Right renal cortex interstitium (tissue), 3 donors: ENCODE measurements at regions not wholly inside any gene's neighbourhood (a gene's known extent, or its start where the extent isn't known, plus 50 kb on each side); places are given as distances from the start of the nearest gene placed in this dataset.

Source experiments
- DNase-seq, 3 donors: peaks; one replicate each; pipeline ENCODE4 v3.0.0-alpha.2; 2013; ENCODE audit warnings: low read depth in 3 of 3, low spot score in 2 of 3

DNA sequence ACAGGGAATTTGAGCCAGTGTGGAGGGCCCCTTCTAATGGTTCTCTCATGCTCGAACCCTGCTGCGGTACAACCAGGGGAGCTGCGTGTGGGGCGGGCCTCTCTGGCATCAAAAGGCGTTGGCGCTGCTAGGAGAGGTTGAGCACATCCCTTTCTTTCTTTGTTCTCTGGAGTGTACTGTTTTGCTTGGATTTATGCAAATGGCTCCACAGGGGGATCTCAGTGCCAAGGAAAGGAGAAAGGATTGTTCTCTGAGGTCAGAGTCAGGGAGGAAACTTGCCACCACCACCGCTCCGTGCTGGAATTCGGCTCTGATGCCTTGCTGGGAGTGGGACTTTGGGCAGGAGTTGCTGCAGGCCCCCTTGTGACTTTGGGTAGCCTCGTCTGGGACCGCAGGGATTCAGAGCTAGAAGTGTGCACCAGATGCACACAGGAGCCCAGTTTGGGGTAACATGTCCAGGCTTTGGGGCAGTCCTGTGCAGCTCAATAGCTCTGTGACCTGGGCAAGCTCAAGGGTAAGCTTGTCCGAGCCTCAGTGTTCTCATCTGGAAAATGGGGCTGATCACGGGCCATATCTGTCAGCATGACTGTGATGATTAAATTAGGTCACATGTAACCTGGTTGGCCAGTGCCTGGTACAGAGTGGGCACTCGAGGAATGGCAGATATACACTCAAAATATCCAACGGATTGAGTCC, 353.0 kb upstream of the EEF2KMT start:
- no peak for DNase-seq

DNA sequence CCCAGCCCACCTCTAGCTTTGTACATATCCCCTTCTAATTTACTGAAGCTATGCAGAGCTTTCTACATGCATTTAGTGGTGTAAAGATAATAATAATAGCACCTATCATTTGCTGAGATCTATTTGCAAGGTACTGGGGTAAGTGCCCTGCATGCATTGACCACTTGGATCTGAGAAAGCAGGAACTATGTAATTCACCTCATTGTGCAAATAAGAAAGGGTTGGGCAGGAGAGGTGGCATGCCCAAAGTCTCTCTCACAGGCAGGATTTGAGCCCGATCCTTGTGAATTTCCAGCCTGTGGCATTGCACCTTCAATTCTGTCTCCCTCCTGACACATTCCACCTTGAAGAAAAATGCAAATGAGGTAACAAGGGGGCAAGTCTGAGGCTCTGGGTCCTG, 352.3 kb upstream of the EEF2KMT start:
- DNase-seq, result no peak

DNA sequence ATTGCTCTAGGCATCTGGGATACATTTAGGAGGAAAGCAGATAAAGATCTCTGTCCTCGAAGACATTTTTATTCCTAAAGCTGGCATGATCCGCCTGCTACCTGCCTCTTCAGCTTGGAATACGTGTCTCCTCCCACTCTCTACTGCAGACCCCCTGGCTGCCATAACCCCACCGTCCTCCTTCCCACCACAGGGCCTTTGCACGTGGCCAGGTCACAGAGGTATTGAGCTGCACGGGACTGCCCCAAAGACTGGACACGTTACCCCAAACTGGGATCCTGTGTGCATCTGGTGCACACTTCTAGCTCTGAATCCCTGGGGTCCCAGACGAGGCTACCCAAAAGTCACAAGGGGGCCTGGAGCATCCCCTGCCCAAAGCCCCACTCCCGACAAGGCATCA, 351.2 kb upstream of the EEF2KMT start:
- DNase-seq, result no peak

DNA sequence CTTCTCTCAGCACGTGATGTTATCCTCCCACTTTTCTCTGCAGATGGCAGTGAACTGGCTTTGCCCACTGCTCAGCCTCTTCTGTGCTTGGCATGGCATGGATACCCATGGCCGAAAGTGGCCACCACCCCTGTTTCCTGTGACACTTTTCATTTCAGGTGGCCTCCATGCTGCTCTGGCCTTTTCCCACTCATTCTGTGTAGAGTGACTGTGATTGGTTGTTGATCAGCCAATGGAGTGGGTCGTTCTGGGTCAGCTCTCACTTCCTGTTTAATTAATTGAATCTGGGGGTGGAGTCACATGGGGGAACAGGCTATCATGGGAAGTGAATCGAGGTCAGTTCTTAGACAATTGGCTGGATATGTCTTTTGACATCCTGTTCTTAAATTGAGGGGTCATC, 350.1 kb upstream of the EEF2KMT start:
- no peak for DNase-seq

DNA sequence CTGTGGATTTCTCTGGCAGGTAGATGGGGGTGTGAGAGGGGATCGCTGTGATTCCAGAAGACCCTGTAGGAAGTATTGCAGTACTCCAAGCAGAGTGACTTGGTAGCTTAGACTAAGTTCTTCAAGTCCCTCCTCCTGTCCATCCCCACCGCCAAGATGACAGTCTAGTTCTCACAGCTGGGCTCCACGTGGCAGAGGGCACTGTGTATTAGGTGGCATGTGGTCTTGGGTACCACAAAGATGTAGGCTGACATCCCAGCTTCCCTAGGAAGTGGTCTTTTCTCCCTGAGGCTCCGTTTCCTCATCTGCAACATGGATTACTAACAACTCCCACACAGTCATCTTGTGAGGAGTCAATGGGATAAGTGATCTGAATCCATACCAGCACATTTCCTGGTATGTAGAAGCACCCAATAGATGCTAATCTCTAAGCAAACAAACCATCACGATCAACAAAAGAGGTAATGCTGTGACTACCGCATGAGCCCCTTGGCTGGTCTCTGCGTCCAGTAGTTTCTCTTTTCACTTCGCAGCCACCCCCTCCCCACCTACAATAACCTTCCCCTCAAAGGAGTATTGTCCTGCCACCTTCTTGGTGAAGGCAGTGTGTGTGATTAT, 349.1 kb upstream of the EEF2KMT start:
- no peak for DNase-seq

DNA sequence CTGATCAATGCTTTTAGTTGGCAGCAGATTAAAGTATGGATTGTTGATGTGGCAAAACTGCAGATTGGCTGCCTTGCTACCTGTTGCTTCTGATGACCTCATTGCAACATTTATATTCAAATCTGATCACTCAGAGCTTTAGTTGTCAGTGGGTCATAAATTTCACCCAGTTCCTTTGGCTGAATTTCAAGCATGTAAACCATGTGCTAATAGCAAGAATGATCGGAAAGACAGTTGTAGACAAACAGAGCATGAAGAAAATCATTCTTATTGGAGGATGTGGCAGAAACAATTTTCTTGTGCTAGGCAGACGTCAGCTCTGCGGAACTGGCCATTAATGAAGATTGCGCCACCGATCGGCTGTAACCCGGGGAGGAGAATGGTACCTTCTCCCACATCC, 346.6 kb upstream of the EEF2KMT start:
- no peak for DNase-seq

DNA sequence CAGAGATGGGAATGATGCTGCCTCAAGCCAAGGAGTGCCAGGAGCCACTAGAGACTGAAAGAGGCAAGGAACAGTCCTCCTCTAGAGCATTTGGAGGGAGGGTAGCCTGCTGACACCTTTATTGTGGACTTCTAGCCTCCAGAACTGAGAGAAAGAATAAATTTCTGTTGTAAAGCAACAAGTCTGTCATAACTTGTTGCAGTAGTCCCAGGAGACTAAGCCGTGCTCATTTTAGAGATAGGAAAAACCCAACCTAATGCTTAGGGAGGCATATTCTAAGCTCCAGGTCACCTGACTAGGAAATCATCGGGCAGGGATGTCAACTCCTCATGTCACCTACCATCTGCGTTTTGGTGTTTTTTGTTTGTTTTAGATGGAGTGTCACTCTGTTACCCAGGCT, 345.4 kb upstream of the EEF2KMT start:
- no peak for DNase-seq

DNA sequence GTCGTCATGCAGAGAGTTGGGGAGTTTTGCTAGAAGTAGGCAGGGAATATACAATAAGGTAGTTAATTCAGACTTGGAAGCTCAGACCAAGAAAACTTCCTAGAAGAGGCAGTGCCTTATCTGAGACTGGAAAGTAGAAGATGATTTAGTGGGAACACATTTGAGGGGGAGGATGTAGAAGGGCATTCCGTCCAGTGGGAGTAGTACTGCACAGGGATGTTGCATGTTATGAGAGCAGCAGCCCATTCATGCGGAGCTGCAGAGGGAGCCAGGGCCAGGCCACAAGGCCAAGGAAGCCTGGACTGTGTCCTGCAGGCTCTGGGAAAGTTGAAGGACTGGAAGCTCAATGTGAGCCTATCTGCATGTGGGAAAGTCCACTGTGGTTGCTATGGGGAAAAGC, 344.5 kb upstream of the EEF2KMT start:
- DNase-seq, result peak in 1 of 3 donors; percentile 8

DNA sequence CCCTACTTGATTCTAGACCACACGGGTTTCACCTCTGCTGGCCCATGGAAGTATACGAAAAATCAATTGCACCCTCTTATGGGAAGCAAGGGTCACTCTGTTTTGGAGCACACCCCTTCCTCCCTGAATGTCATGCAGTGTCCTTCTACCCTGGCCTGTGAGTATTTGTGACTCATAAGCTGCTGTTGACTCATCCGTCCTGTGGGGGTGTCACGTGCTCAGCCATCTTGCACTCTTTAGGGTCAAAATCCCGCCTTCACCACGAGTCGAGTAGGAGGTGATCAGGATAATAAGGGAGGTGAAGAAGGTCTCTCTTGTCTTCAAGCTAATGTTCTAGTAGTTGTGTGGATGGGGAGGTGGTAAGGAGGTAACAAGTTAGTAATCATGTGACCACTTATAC, 341.0 kb upstream of the EEF2KMT start:
- DNase-seq, result no peak

DNA sequence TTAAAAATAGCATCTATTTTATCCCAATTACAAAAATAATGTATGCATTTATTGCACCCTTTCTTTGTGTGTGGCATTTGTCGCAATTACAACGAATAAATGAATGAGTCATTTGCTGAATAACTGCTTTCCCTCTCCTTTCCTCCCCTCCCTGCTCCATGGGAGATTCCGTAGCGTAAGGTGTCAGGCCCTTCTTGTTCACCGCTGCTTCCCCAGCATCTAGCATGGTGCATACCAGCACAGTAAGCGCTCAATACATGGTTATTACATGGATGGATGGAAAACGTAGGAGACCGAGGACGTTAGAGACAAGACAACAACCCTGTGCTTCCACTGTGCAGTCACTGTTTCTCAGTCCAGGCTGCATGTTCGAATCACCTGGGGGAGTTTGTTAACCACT, 336.0 kb upstream of the EEF2KMT start:
- no peak for DNase-seq

DNA sequence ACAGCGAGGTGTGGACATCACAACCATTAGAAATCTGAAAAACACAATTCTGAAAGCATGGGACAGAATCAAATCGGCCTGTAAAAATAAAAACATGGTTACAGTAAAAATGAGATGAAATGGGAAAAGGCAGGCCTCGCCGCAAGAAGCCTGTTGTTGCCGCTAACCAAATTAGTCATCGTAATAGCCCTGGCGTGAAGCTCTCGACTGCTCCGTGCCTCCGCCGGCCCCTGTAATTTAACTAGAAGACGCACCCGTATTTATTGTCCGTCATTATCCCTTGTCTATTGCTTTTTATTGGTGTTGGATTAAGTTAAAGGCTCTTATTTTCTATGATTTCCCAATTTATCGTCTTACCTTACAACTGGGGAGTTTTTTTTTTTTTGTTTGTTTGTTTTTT, 334.6 kb upstream of the EEF2KMT start:
- DNase-seq, result no peak

DNA sequence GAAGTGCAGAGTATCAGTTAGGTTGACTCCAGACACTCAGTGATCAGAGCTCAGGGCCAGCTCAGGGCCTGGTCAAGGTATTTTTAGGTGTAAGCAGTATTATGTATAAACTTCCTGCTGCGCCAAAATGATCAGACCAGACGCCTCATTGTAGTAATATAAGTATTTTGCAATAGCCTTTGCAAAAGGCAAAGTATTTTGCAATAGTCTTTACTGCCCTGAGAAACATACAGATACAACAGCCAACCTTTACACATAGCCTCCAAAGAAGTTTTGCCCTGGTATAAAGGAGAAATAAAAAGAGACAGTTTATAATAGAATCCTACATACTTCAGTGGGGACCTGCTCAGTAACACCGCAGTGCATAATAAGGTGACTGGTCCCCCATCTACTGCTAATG, 333.0 kb upstream of the EEF2KMT start:
- DNase-seq, result no peak

DNA sequence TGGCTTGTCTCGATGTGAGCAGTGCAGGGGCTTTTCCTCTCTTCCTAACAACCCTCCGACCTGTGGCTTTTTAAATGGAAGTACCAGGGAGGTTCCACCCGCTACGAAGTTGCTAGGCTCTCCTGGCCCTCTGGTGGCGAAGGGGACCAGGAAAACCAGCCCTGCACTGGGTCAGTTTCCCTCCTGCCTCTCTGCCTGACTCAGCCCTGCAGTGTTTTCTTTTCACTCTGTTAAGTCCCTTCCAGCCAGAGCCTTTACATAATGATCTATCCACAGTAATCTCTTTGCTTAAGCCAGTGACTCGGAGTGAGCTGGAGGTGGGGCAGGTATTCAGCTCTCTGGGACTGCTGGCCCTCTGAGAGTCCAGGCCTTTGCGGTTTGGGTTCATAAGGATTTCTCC, 331.3 kb upstream of the EEF2KMT start:
- DNase-seq, result no peak

DNA sequence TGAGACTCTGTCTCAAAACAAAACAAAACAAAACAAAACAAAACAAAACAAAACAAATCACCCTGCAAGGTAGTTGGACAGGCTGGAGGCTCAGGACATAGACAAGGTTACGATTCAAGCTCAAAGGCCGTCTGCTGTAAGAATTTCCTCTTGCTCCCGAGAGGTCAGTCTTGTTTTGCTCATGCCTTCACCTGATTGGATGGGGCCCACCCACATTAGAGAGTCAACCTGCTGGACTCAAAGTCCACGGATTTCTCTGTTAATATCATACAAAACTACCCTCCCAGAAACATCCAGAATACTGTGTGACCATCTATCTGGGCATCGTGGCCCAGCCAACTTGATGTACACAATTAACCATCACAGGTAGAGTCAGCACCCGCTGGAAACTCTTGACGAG, 330.0 kb upstream of the EEF2KMT start:
- DNase-seq, result no peak

DNA sequence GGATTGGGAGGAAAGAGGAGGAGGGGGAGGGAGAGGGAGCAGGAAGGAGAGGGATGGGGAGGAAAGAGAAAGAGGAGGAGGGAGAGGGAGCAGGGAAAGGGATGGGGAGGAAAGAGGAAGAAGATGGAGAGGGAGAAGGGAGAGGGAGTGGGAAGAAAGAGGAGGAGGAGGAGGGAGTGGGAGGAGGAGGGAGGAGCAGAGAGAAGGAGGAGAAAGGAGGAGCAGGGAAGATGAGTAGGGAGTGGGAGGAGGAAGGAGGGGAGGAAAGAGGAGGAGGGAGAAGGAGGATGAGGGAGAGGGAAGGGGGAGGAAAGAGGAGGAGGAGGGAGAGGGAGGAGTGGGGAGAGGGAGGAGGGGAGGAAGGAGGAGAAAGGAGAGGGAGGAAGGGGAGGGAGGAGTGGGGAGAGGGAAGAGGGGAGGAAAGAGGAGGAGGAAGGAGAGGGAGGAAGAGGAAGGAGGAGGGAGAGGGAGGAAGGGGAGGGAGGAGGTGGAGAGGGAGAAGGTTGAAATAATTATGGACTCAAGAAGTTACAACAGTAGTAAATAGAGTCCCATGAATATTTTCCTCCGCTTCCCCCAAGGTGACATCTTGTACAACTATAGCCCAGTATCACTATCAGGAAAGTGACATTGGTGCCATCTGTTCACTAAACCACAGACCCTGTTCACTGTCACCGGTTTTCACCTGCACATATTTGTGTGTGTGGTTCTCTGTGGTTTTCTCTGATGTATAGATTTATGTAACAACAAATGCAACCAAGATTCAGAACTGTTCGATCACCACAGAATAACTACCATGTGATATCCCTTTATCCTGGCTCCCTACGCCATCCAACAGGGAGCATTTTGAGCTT, 325.3 kb upstream of the EEF2KMT start:
- no peak for DNase-seq

DNA sequence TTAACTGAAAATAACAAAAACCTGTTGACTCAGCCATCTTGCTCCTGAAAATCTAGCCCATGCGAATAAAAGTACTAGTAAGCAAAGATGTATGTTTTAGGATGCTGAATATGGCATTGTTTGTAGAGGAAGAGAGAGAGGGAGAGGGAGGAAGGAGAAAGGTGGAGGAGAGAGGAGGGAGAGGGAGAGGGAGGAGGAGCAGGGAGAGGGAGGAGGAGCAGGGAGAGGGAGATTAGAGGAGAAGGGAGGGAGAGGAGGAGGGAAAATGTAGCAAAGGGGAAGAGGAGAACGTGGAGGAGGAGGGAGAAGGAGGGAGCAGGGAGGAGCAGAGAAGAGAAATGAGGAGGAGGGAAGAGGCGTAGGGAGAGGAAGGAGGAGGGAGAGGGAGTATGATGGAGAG, 324.5 kb upstream of the EEF2KMT start:
- DNase-seq, result no peak

DNA sequence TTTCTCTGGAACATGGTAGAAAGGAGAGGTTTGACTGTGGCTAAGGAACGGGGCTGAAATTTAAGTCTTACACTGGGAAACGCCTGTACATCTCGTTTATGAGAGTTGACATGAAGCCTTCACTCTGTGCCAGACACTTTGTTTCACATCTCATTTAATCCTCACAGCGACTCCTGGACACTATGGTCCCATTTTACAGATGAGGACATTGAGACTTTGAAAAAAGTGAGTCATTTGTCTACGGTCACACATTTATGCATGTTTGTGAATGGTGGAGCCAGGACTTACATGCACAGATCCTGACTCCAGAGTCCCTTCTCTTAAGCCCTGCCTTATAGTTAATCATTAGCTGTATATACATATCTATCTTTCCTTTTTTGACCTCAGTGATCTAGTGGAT, 318.4 kb upstream of the EEF2KMT start:
- DNase-seq, result no peak

DNA sequence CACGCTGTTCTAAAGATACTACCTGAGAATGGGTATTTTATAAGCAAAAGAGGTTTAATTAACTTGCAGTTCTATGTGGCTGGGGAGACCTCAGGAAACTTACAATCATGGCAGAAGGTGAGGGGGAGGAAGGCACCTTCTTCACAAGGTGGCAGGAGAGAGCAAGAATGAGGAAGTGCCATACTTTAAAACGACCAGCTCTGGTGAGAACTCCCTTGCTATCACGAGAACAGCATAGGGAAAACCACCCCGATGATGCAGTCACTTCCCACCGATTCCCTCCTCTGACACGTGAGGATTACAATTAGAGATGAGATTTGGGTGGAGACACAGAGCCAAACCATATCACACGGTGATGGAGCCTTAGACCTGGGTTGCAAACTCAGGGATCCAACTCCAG, 317.5 kb upstream of the EEF2KMT start:
- DNase-seq, result no peak

DNA sequence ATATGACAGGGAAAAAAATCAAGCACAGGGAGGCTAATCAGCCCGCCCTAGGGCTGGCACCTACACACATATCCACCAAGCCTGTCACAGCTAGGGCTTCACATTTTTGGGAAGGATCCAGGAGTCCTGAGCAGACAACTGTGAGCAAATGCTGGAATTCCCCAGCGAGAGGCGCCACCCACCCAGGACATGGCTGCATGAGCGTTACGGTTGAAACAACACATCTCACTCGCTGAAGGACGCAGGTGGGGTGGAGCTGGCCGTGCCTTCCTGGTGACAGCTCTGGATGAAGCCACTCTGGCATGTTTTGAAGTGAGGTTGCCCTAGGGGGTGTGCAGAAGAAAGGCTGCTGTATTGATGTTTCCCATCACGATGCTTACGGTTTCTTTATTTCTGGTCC, 315.1 kb upstream of the EEF2KMT start:
- no peak for DNase-seq

DNA sequence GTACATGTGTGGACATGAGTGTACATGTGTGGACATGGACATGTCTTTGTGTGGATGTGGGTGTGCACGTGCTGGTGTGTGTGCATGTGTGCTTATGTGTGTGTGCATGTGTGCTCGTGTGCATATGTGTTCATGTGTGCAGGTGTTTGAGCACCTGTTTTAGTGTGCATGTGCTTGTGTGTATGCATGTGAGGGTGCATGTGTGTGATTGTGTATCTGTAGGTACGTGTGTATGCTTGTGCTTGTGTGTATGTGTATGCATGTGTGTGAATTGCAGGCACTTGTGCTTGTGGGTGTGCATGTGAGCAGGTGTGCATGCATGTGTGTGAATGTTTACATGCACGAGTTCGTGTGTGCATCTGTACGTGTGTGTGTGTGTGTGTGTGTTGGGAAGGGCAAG, 300.6 kb upstream of the EEF2KMT start:
- DNase-seq, result no peak

DNA sequence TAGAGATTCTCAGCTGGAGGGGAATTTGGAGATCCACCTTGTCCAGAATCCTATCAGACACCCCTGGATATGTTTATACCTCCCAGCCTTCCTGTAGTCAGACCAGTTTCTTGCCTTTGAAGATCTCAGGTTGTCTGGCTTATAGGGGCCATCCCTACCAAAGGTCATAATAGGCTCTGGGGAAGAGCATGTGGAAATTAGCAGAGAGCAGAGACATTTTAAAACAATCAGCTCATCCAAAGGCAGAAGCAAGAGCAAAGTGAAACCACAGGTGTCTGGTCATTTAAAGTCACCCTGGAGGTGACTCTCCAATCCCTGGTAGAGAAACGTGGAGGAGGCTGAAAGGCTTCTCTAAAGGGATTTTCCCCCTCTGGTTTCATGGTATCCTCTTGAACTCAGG, 299.3 kb upstream of the EEF2KMT start:
- no peak for DNase-seq

DNA sequence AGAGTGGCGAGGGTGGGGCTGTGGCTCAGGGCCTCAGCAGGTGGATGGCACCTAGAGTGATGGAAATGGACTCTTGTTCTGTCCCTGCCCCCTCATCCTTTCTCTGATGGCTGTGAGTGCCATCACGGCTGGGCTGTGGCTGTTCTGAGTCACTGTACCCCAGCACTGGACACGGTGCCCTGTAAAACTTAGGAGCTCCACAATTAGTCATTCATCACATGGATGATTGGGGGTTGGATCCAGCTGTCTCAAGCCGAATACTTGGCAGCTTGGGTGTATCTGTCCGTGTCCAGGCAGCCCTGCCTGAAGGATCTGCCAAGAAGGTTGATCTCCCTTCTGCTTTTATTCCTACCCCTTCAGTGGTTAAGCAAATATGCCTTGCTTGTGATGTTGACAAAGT, 295.5 kb upstream of the EEF2KMT start:
- DNase-seq, result no peak
